Left kidney (tissue), 1 donor: ENCODE measurements at regions not wholly inside any gene's neighbourhood (a gene's known extent, or its start where the extent isn't known, plus 50 kb on each side); places are given as distances from the start of the nearest gene placed in this dataset.
"Not testable (repeated sequence)": the region's sequence is repeated elsewhere in the genome, so short reads cannot be mapped to it uniquely, and the experiment has no call there.

Experiments used
- DNase-seq: peaks from one replicate; pipeline ENCODE4 v3.0.0-alpha.2; 2013

DNA sequence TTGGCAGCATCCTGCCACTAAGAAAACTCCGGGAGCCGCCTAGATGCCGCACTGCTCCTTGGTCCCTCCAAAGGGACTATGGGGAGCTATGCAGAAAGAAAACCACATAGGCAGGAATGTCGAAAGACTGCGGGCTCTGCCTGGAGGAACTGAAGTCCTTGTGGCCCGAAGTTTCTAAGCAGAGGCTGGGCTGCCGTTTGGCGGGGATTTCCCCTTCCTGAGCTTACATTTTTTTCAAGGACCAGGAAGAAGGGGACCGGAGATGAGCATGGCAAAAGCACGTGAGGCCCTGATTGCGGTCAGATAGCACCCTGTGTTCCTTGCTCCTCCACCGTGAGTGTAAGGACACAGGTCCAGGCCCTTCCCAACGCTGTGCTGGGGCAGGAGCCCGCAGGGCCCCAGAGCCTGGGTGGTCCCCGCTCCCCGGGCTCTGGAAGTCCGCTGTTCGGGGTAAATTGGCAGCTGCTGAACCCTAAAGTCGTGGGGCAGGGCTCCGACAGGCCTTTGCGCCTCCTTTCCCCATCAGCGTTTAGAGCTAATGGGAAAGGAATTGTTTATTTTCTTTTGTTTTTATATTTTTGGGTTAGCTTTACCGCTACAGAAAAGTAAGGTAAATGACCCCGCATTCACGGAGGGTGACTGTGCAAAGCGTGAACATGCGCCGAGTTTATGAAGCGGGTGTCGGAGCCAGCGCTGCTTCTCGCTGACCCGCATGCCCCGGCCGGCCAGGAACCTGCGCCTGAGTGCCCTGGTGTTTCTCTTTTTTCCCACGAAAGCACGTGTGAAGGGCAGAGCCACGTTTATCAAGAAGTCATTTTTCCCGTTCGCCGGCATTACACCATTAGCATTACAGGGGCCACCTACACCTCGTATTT lies 356.5 kb upstream of the ZNF32 start:
- no peak for DNase-seq

DNA sequence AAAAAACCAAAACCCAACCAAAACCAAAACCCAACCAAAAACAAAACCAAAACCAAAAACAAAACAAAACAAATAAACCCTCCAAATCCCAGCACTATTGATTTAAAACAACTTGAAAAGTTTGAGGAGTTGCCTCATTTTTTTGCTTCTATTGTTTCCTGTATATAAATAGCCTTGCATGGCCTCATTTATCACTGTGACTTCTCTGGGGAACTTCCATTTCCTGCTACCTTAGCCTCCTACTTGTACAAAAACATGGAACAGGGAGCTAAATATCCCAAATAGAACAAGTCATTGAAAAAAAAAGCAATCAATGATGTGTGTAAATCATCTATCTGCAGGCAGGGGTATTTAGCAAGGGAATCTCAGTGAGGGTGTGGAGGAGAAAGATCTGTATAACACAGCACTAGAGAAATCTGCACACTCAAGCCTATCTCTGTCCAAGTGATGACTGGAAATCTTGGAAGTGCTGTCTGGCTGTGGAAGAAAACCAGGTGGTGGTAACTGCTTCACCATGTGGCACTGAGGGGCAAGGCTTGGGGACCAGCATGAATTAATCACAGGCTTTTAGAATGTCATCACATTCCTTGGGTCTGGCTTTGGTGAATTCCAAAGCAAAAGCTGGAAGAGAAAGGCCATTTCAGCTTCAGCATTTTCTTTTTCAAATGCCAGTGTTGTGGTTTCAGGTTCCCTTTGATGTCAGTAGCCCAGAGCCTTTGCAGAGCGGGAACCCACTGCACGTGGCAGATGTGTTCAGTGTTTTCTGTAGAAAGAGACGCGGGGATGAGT lies 349.5 kb upstream of the ZNF32 start:
- DNase-seq, result no peak

DNA sequence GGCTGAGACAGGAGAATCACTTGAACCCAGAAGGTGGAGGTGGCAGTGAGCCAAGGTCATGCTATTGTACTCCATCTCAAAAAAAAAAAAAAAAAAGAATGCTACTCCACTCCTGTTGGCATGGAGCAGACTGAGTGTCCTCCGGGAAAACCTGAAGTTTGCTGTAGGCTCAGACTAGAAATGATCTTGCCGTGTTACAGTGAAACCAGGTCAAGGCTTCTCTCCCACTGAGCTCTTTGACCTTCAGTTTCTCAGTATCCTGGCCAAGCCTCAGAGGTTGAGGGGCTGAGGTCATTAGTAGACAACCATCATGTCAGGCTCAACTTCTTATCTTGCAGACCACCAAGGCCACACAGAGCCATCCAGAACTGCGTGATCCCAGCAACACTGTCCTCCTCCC lies 348.6 kb upstream of the ZNF32 start:
- DNase-seq, result no peak

DNA sequence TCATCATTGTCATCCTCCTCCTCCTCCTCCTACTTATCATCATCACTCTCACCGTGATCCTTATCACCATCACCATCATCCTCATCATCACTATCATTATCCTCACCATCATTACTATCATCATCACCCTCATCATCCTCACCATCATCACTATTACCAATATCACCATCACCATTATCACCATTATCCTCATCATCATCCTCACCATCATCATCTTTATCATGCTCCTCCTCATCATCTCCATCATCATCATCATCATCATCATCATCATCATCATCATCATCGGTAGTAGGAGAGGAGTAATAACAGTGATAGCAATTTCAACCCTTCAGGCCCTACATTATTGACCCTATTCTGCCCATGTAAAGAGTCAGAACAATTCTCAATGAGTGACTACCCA lies 345.9 kb upstream of the ZNF32 start:
- no peak for DNase-seq

DNA sequence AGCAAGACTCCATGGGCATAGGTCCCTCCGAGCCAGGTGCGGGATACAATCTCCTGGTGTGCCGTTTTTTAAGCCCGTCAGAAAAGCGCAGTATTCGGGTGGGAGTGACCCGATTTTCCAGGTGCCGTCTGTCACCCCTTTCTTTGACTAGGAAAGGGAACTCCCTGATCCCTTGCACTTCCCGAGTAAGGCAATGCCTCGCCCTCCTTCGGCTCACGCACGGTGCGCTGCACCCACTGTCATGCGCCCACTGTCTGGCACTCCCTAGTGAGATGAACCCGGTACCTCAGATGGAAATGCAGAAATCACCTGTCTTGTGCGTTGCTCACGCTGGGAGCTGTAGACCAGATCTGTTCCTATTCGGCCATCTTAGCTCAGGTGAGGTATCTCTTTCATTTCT lies 344.1 kb upstream of the ZNF32 start:
- not testable (repeated sequence) for DNase-seq

DNA sequence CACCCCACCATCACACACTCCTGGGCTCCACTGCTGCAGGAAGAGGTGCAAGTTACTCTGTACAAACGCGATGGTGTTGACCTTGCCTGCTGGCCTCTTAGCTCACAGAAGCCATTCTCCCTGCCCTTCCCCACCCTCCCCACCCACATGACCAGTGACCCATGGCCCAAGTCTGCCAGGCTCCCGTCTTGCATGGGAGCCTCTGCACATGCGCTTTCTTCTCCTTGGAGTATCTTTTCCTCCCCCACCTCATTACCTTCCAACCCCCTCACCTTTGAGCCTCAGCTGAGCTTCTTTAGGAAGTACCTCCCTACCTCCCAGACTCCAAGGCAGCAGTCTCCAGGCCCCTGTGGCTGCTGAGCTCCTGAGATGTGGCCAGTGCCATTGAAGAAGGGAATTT lies 337.7 kb upstream of the ZNF32 start:
- DNase-seq, result no peak

DNA sequence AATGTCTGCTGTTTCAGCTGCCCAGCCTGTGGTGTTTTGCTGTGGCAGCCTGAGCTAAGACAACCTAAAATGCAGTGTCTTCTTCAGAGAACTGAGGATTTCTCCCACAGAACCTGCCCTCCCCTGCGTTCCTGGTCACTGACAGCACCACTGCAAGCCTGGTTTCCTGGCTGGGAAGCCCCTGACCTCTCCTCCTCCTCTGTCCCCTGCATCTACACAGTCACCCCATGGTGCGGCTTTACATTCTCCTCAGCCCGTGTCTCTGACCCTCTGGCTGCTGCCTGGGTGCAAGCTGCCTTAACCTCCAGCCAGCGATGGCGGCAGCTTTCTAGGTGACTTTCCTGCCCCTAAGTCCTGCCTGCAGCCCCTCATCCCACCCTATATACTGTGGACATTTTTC lies 337.3 kb upstream of the ZNF32 start:
- DNase-seq, result no peak

DNA sequence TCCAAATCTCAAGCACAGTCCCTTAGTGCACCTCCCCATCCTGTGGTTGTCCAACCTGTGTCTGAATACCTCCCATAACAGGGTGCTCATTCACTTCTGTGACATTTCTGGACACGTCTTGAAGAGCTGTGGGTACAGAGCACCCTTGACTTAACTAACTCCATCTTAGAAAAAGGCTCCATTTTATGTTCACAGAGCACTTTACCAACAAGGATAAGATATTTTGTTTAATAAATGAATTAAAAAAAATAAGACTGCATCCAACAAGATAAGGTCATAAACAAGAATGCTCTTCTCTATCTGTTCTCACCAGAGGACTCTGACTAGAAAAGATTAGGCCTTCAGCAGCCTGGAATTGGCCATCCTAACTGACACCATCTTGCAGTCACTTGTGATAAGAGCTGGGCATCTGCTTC lies 335.2 kb upstream of the ZNF32 start:
- no peak for DNase-seq

DNA sequence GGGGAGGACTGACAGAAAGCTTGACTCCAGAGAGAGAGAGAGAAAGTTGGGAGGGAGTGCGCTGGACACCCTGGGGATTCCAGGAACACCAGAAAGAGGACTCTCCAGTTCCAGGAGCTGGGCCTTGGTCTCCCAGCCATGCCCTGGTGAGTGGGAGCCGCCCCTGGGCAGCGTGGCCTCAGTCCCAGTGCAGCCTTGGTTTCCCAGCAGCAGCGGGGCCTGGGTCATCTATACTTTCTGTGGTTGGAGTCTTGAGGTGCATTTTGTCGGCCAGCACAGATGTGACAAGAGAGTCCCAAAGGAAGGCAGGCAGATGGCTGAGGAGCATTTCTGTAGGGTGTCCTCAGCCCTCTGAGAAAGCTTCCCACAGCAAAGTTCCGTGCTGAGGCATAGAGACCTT lies 334.7 kb upstream of the ZNF32 start:
- DNase-seq, result no peak

DNA sequence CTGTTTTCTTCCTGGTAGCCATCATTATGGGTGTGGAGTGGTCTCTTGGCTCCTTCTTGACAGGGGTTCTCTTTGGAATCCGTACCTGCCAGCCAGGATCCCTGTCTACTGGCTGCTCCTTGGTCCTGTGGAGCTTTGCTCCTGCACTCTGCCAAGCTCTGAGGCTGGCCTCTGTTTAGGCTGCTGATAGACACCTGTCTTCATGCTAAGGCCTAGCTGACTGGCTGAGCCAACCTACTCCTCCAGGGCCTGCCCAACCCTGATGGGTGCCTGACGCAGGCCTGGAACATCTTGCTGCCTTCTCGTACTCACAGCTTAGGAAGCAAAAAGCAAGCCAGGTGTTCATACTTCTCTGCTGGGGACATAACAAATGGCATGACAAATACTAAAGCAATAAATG lies 333.6 kb upstream of the ZNF32 start:
- no peak for DNase-seq

DNA sequence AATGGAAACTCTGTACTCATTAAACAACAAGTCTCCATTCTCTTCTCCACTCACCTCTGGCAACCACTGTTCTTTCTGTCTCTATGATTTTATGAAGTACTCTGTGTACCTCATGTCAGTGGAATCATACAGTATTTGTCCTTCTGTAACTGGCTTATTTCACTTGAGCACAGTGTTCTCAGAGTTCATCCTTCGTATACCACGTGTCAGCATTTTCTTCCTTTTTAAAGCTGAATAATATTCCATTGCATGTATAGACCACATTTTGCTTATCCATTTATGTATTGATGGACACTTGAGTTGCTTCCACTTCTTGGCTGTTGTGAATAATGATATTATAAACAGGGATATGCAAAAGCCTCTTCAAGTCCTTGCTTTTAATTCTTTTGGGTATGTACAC lies 333.0 kb upstream of the ZNF32 start:
- no peak for DNase-seq

DNA sequence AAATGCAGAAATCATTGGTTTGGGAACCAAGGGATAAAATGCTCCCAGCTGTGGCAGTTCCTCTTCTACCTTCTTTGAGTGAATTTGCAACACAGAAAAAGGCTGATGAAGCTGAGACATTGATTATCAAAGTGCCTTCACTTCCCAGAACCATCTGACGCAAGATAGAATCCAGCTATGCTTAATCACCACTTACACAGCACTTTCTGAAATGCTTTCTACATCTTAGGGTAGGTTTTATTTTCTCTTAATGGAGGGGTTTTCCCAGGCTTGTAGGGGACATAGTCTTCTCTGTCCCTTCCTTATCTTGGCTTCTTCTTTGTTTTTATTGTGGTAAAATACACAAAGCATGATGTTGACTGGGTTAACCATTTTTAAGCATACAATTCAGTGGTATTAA lies 332.6 kb upstream of the ZNF32 start:
- DNase-seq, result no peak

DNA sequence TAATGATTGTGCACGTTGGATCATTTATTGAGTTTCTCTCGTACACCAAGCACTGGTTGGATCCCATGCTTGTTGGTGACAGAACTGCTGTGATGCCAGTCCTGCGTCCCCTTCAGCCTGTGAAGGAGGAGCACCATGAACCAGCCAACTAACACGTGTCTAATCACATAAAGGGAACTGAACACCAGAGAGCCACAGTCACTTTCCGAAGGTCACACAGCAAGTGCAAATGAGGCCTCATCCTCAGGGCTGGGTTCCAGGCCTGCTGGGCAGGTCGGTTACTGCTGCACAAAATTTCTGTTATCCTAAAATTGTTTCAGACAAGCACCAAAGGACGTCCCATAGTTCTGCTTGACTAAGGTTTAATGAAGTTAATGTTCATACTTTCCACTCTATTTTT lies 332.0 kb upstream of the ZNF32 start:
- DNase-seq, result no peak

DNA sequence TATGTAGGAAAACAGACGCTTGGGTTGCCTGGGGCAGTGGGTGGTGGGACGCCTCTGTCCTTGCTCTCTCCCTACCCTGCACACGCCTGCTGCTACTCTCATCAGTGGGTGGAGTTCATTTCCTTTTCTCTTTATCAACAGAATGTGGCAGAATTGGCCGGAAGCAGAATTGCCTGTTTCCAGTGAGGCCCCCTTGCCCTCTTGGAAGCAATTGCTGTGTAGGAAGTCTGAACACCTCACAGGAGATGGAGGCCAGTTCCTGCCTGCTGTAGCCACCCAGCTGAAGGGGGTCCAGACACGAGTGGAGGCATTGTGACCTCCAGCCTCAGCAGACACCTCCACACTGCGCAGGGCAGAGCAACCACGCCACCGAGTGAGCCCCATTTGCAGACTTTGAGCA lies 331.6 kb upstream of the ZNF32 start:
- DNase-seq, result no peak

DNA sequence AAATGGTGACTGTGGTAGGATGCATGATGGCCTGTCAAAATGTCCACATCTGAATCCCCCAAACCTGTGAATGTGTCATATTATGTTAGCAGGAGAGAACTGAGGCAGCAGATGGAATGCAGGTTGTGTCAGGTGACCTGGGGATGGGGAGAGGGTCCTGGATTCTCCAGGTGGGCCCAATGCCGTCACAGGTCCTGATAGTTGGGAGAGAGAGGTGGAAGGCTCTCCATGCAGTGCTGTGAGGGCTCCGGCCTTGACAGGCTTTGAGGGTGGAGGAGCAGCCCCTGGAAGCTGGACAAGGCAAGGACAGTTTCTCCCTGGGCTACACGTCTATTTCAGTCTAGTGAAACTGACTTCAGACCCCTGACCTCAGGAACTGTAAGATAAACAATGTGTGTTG lies 330.9 kb upstream of the ZNF32 start:
- DNase-seq, result no peak

DNA sequence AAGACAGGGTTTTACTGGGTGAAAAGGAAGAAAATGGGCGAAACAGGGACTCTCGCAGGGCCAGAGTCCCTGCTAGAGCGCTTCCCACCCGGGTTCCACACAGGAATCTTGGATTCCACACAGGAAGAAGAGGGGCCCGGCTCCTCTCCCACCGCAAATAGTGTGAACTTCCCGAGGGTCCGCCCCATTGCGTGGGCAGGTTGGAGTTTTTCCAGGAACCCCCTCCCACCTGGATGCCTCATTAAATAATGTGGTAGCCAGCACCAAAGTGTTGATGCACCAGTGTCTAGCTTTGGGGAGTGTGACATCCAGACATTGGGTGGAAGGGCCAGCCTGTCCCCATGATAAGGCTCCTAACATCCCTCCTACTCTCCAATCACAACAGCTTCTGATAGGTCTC lies 330.3 kb upstream of the ZNF32 start:
- DNase-seq, result no peak

DNA sequence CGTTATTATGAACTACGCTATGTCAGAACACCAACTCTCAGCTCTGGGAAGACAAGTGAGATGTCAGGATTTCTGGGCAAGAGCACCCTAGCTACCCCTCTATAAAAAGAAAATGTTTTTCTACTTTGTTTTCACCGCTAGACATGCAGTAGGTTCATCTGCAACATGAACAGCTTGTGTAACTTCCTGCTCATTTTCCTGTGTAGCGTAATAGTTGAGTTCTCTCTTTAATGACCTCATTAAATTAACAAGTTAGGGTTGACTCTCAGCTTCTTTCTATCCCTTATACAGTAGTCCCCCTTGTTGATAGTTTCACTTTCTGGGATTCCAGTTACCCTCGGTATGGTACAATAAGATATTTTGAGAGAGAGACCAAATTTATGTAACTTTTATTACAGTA lies 329.4 kb upstream of the ZNF32 start:
- no peak for DNase-seq

DNA sequence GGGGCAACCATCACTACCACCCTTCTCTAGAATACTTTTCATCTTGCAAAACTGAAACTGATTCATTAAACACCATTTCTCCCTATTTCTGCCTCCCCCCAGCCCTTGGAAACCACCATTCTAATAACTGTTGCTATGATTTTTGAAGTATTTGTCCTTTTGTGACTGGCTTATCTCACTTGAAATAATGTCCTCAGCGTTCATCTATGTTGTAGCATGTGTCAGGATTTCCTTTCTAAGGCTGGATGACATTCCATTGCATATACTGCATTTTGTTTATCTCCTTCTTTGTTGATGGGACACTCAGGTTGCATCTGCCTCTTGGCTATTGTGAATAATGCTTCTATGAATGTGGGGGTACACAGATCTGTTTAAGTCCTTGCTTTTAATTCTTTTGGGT lies 327.6 kb upstream of the ZNF32 start:
- DNase-seq, result no peak

DNA sequence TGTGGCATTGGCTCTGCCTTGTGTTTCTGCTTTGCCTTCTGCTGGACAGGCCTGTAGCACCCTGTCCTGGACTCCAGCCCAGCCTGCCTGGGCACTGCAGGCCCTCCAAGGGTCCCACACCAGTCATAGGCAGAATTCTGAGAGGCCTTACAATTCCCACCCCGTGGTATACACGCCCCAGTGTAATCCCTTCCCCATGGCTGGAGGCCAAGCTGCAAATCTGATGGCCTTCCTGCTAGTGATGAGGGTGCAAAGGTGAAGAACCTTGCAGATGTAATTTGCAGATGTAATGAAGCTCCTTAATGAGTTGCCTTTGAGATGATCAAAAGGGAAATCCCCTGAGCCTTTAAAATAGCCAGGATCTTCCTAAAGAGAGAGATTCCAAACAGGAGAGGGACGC lies 325.1 kb upstream of the ZNF32 start:
- DNase-seq, result no peak

DNA sequence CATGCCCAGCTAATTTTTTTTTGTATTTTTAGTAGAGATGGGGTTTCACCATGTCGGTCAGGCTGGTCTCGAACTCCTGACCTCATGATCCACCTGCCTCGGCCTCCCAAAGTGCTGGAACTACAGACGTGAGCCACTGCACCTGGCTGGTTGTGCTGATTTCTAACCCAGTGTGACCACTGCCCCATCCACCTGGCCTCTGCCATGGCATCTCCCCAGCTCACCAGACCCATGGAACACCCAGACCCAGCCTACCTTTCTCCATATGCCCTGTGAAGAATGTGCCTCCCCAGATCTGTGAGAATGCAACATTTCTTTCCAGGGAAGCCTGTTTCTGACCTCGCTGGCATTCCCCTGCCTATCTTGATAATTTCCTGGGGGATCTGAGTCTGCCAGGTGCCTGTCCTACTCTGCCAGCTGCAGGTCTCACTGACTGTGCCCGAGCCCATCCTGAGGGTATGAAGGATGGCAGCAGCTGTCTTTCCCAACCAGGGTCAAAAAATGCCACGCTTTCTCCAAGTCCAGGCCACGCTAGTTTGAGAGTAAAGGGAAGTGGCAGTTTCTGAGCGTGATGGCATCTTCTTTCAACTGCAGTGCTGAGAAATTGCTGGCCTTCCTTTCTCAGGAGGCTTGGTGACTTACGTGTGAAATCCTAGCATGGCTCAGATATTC lies 324.4 kb upstream of the ZNF32 start:
- DNase-seq, result no peak

DNA sequence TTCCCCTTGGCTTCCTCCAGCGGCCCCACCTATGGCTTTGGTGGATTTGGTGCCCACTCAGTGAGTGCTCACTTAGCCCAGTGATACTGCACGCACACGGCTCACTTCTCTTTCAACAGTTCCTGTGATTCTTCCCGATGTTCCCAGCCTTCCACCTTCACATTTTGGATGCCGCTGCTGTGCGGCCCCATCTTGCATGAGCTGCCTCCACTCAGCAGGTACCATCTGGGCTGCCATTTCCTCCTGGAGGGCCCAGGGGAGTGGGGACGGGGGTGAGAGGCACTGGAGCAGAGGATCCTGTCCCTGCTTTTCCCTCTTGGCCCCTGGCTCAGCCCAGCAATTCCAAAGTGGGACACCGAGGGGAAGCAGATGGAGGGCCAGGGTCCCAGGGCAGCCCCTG lies 323.3 kb upstream of the ZNF32 start:
- no peak for DNase-seq

DNA sequence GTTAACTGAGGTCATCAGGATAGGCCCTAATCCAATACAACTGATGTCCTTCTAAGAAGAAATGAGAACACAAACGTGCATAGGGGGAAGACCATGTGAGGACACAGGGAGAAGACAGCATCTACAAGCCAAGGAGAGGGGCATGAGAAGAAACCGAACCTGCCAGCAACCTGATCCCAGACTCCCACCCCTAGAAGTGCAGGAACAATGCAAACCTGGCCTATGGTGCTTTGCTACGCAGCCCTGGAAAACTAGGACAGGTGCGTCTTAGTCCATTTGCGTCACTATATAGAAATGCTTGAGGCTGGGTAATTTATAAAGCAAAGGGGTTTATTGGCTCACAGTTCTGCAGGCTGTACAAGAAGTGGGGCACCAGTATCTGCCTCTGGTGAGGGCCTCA lies 322.6 kb upstream of the ZNF32 start:
- DNase-seq, result no peak

DNA sequence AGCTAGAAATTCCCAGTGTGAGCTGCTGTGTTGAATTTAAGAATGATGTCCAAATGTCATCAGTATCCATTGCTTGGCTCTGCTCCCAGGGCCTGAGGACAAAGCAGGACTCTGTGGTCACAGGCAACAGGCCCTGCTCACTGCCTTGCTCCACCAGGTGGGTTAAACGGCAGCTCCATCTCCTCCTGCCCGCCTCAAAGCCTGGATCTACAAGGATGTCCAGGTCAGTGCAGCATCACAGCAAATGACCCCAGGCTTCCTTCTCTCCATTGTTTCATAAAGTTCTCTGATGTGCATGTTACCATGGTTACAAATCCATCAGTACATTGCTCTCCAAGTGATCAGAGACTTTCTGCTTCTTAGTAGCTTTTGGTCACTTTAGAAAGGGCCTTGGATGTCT lies 322.0 kb upstream of the ZNF32 start:
- DNase-seq, result no peak
